OCI-M1 (cell line): ENCODE measurements at regions not wholly inside any gene's neighbourhood (a gene's known extent, or its start where the extent isn't known, plus 50 kb on each side); places are given as distances from the start of the nearest gene placed in this dataset.

Experiments
- DNase-seq: peaks from one replicate; lab custom pipeline; 2025; lab: John Stamatoyannopoulos, UW

DNA sequence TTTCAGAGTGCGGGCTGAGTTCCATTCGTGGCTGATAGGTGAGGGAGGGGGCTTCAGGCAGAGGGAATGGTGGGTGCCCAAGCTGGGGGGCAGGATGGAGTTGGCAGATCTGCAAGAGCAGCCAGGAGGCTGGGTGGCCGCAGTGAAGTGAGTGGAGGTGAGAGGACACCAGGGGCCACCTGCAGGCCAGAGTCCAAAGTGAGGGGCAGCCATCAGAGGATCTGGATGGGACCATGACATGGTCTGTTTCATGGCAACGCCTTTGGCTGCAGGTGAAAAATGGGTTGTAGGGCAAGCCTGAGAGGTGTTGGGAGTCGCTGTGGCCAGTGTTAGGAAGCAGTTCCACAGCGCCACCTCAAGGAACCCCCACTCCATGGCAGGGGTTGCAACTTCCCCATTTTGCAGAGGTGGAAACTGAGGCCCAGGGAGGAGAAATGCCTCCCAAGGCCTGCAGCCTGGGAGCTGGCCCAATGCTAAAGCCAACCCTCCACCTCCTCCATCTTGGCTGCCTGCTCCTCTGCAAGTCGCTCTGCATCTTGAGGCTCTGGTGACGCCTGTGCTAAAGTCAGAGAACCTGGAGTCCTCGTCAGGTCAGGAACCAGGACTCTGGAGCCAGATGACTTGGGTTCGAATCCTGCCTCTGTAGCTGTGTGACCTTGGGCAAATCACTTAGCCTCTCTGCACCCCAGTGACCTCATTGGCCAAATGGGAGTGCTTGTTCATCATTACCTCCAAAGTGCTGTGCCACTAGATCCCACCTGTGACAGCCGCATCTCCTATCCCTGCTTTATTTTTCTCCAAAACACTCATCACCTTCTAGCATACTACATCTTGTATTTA lies 153.8 kb downstream of the CEBPB start:
- peak; percentile 20 for DNase-seq

DNA sequence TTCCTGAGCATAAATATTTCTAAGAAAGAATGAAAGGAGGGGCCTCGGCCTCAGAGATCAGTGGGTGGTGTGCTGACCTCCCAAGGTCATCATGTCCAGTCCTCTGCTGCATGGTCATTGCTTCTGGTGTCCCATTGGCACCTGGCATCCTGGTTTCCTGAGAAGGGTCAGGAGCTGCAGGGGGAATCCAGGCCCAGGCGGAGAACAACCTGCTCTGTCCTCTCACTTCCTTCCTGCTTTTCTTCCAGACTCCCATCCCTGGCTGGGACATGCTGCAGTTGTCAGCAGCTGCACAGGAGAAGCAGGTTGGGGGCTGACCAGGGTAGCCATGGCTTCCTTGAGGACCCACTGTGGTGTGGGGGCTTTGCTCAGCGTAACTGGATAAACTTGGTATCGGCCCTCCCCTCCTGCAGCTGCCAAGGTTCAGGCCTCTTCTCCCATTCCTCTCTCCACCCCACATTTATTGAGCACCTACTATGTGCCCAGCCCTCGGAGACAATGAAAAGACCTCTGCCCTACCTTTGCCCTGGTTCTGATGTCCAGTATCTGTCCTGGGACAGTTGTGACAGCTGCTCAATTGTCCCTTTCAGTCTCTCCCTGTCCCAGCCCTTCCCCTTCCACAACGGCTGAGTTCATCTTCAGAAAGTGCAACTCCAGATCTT lies 155.2 kb downstream of the CEBPB start:
- no peak for DNase-seq

DNA sequence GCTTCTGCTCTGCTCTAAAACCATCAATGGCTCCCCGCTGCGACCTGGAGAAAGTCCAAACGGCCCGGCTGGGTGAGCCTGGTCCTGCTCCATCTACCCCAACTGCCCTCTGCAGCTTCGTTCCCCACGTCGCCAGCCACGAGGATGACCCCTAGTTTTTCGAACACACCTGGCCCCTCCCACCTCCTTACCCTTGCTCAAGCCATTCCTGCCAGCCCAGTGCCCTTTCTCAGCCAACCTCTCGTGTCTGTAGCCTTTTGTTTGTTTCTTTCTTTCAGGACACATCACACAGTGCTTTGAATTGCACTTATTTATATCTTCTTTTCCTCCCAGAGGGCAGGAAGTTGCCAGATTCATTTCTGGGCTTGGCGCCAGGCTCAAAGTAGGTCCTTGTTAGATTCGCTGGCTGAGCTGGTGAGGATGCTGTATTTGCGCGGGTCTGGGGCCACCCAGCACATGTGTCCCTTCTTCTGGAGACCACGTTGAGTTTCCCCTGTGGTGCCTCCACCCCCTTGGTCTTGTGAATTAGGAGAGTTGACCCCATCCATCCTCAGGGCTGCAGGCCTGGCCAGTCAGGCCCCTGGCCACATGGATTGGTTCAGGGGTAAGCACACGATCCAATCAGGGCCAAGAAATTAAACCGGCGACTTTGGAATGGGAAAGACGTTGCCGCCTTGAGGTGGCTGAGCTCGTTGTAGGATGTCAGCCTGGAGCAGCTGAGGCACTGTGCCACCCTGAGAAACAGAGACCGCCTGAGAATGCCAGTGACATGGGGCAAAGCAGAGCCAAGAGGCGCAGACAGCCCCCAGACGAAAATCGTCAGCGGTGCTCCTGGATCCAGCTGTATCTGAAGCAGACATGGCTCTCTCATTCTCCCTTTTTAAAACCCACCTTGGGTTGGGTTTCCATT lies 156.0 kb downstream of the CEBPB start:
- no peak for DNase-seq

DNA sequence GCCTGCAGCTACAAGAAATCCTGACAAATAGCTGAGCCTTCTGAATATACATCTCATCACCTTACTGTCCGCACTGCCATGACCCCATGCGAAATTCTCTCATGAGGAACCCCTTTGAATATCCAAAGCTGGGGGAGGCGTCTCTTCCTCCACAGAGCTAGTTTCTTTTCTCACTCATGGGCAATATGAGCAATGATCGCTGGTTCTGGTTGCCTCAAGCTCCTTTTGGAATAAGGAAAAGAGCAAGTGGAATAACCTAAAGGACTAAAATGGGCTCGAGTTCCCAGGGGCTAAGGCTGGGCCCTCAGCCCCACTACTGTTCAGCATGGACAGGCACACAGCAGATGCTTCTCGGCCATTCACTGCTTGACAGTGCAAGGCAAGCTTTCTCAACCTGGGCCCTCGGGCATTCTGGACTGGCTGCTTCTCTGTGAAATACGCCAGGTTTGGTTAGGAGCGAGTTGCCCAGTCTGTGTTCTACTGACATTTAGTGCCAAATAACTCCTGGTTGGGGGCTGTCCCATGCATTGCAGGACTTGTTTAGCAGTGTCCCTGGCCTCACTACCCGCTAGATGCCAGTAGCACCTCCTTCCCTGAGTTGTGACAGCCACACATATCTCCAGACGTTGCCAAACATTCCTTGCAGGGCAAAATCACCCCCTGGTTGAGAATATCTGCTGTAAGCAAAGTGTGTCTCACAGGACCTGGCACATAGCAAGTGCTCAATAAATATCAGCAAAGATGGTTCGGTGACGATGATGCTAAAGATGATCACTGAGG lies 156.8 kb downstream of the CEBPB start:
- DNase-seq, result no peak

DNA sequence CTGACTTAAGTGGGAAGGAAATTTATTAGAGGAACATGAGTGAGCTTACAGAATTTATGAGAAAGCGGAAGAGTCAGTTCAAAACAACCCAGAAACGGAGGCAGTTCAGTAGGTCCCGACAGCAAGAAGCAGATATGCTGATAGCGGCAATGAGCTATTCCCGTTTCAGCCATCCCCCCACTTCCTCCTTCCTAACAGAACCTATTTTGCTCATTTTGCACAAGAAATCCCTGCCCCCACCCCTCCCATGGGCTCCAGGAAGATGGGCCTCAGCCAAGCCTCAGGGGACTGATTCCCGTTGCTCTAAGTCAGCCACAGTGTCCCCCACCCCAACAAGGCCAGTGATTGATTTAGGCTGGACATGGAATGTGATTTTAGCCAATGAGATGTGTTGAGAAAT lies 157.5 kb downstream of the CEBPB start:
- DNase-seq, result peak; percentile 85

DNA sequence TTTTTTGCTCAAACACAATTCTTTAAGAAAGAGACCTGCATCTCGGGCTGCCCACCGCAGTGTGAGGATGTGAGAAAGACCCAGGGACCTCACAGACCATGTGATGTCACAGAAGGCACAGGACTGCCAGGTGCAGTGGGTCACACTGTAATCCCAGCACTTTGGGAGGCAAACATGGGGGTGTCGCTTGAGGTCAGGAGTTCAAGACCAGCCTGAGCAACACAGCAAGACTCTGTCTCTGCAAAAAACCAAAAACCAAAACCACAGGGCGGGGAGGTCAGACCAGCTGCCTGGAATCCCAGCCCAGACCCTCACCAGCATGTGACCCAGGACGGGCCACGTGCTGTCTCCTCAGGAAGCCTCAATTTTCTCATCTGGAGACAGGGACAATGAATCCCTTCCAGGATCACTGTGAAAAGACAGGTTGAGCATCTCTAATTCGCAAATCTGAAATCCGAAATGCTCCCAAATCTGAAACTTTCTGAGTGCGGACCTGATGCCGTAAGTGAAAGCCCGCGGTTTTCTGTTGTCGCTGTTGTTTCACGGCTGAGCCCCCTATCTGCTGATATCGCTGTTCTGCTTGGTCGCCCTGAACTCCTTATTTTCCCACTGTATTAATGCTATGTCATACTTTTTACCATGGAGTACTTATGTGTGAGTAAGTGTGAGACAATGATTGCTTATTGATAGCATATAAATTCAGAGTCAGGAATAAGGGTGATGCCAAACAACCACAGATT lies 159.5 kb upstream of the PTPN1 start:
- DNase-seq, result no peak

DNA sequence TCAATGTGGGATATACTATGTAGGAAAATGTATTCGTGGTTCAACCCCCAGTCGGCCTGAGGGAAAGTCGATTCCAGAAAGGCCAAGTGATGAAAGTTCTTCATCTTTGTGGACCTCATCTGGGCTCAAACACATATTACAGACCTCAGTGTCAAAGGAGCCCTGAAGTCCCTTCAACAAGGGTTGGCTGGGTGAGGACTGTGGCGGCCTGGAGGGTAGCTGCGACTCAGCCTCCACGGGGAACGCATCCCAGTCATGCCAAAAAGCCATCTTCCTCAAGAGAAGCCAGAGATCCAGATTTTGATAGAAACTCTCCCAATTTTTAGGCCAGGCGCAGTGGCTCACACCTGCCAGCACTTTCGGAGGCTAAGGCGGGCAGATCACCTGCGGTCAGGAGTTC lies 158.6 kb upstream of the PTPN1 start:
- no peak for DNase-seq

DNA sequence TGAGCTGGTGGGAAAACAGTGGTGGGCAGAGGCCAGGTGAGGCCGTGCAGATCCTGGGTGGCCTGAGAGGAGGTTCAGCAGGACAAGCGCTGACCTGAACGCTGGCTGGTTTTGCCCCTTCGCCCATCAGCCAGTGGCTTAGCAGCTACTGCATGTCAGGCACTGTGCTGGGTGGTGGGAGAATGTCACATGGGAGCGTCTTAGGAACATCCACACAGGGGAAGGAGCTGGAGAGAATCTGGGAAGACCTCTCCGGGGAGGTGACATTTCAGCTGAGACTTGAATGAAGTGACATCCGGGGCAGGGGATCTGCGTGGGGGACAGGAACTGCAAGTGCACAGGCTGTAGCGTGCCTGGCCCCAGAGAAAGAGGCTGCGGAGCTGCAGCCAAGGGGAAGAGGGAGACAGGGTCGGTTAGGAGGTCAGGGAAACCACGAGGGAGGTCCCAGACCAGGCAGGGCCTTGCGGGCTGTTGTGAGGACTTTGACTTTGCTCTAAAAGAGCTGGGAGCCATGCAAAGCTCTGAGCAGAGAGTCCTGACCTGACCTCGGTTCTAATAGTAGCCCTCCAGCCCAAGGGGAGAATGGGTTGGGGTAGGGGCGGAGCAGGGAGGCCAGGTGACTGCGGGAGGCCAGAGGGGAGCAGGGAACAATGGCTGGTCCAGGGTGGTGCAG lies 156.8 kb upstream of the PTPN1 start:
- DNase-seq, result no peak

DNA sequence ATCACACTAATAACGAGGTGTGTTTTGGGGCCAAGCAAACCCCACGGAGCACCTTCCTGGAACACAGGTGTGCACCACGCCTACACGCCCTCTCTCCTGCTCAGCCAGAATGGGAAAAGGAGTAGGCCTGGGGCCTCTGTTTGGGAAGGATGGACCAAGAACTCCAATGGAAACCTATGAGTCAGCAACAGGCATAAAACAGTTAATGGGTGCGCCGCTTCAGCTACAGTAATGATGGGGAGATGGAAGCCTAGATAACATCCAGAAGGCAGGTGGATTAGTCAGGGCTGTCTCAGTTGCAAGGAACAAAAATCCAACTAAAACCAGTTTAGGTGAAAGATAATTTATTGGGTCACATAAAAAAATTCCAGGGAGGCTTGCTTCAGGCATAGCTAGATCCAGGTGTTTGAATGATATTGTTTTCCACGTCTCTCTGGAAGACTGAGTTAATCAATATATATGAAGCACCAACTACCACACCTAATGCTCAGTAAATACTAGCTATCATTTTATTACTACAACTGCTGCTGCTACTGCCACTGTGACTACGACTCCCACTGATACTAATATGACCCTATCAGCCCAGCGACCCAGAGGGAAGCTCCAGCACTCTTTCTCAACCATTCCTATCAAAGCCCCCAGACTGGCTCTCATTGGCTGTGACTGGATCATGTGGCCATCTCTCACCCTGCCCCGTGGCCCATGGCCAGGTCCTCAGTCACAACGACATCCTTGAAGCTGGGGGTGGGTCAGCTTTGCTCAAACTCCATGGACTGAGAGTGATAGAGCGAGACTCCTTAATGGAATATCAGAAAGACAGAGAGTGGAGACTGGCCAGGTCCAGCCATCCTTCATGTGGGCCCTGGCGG lies 155.2 kb upstream of the PTPN1 start:
- DNase-seq, result no peak

DNA sequence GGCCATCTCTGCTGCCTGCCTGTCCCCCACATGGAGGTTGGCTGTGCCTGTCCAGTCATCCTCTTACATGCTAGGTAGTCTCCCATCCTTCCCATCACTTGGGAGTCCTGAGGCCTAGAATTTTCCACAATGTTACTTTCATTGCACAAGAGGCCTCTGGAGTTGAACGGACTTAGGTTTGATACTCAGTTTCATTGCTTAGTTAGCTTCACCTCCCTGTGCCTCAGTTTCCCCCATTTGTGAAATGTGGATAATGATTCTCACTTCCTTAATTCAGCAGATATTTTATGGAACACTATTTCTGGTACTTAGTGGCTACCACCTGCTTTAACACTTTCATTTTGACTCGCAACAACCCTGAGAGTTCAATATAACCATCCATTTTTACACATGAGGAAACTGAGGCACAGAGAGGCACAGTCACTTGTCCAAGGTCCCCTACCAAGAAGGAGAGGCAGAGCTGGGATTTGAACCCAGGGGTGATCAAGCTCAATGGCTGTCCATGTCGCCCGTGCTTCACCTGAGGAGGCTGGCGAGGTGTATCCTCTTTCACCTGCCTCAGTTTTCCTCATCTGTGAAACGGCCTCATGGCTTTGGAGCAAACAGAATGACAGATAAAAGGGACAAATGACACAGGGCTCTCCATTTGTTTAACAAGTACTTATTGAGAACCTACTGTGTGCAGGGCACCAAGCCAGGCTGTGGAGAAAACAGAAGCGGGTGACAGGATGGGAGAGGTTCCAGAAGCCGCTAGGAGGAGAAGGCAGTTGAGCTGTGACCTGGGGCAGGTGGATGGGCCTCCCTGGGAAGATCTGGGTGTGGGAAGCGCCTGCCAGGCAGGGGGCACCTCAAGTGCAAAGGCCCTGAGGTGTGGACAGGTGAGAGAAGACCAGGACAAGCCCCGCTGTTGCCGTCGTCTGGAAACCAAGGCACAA lies 154.3 kb upstream of the PTPN1 start:
- no peak for DNase-seq

DNA sequence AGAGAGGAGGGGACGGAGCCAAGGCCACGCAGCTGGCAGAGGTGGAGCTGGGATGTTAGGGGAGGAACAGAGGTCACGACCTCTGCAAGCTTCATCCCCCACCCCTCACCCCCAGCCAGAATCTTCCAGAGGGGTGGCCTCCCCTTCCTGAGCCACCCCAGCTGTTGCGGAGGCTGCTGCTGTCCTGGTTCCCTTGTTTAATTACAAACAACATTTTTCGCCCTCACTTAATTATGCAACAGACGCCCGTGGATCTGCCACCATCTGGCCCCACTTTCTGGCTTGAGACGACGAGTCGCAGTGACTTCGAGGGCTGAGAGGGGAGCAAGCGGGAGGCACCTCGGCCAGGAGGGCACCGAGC lies 153.7 kb upstream of the PTPN1 start:
- DNase-seq, result no peak

DNA sequence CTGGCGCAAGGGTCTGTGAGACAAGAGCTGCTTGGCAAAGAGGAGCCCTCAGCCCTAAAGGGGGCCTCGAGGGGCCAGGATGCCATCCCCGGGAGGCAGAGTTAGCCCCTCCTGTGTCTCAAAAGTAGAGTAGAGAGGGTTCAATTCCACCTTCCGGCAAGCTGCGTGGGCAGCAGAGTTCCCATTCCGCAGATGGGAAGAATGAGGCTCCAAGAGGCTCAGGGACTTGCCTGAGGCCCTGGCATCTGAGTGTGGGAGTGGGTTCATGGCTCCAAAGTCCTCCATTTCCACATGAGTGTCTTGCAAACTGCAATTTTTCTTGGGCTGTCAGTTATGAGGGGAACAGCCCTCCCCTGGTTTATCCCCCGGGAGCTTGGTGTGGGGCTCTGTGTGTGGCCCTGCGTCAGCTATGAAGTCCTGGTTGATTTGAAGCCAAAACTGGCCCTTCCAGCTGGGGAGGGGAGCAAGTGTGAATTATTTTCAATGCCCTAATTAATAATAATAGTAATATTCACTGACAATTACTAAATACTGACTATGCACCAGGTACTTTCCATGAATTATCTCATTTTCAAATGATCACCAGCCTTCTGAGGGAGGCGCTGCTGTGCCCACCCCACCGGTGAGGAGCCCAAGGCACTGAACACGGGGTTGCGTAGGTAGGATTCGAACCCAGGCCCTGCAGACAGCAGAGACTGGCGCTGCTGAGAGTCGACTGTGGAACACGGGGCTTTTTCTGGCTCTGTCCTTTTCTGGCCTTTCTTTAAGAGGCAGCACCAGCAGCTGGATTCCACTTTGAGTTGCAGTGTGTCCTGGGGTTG lies 153.0 kb upstream of the PTPN1 start:
- DNase-seq, result no peak

DNA sequence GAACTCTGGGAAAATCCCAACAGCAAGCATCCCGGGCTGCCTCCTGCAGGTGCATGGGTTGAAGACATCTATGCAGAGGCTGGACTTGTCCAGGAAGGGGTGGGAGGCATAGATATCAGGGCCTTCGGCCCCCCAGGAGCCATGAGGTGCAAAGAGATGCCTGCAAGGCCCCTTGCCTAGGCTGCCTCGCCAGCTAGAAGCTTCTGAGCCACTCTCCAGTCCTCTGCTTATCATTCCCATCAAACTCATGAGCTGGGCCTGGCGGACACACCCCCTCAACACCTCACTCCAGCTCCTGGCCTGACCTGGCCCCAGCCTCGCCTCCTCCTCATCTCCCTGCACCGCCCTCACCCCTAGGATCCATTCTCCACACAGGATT lies 152.4 kb upstream of the PTPN1 start:
- no peak for DNase-seq

DNA sequence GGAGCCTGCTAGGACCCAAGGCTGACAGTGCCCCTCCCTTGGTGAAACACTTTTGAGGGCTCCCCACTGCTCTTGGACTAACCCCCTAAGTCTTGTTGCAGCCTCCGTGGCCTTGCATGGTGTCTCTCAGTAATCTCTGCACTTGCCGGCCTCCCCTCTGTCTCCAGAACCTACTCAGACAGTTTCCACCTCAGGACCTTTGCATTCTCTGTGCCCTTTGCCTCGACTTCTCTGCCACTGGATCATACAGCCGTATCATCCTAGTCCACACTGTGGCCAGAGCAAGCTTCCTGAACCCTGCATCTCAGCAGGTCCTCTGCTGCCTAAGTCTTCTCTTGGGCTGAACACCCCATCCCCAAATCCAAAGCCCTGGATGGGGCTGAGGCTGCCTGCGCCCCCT lies 152.0 kb upstream of the PTPN1 start:
- no peak for DNase-seq

DNA sequence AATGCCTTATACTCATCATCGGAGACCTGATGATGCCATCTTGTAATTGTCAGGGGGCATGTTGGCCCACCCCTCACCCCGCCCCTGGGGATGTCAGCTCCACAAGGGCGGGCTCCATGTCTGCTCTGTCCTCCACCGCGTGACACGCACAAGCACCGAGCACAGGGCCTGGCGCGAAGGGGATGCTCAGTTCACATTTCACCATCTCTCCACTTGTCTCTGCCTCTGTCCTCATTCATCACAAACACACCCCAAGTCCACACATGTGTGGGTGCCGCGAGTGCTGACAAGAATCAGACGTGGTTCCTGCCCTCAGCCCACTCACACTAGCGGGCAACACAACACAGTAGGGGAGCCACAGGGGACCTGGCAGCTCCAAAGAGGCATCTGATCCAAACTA lies 151.2 kb upstream of the PTPN1 start:
- no peak for DNase-seq

DNA sequence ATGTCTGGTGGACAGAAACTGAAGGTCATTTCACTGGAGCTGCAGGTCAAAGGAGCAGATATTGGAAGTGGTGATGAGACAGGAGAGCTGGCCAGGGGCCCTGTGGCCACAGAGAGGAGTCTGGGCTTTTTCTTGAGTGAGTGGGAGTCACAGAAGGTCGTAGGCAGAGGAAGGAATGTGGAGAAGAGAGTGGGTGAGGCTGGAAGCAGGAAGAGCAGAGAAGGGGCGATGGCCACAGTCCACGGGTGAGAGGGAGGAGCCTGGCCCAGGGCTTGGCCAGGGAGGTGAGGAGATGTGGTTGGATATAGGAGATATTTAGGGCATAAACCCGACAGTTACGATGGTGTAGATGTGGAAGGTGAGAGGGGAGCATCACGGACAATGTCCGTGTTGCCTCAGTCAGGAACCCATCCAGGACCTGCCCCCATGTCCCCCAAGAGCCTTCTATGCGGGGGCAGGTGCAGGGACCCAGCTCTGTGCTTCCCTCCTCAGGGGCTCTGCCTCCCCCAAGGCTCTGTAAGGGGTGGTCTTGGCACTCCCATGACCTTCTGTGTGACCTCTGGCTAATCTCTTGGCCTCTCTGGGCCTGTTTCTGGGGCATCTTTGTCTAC lies 150.5 kb upstream of the PTPN1 start:
- no peak for DNase-seq

DNA sequence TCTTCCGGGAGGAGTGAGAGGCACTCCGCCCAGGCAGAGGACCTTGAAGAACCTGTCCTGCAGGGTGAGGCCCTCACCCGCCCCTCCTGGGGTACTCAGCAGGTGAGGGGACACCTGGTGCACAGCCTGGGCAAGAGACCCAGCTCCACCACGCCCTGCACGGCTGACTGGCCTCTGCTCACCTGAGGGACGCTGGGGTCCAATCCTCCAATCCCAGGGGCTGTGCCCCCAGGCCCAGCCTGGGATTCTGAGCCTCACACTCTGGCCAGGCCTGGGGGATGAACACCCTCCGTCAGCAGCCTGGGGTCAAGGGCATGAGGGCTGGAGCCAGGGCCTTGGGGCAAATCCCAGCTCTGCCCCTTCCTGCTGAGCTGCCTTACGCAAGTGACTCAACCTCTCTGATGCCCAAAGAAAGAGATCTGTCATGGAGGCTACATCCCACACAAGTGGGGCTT lies 149.9 kb upstream of the PTPN1 start:
- DNase-seq, result no peak
